NCI-H1105 treated with DMSO at 0.1 percent for 48 hours (cell line): ENCODE measurements at regions not wholly inside any gene's neighbourhood (a gene's known extent, or its start where the extent isn't known, plus 50 kb on each side); places are given as distances from the start of the nearest gene placed in this dataset.
"Not testable (repeated sequence)": the region's sequence is repeated elsewhere in the genome, so short reads cannot be mapped to it uniquely, and the experiment has no call there.

Experiments used
- DNase-seq: peaks from one replicate; lab custom pipeline; 2025; lab: John Stamatoyannopoulos, UW

DNA sequence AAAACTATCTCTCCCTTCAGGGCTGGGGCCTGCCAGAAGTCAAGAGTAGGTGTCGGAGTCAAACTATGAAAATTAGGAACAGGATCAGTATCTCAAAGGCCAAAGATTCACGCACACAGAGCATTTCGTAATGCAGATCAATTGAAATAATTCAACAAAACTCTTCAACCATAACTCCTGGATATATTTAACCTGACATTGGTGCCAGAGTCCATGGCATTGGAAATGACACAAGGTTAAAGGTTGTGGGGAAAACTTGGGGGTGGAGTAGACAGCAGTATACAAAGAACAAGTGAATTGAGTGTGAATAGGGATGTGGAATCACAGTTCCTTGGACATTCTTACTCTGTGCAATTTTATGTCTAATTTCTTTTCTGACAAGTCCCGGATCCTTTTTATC is 788.0 kb upstream of the GYPC start:
- no peak for DNase-seq

- no peak for DNase-seq
These were observed 785.7 kb upstream of the GYPC start for GRCh38 chr2:125870264-125870663.

- no peak for DNase-seq
These were observed 785.2 kb upstream of the GYPC start for GRCh38 chr2:125870746-125871145.

- no peak for DNase-seq
These were observed 781.4 kb upstream of the GYPC start for GRCh38 chr2:125874564-125874963.

DNA sequence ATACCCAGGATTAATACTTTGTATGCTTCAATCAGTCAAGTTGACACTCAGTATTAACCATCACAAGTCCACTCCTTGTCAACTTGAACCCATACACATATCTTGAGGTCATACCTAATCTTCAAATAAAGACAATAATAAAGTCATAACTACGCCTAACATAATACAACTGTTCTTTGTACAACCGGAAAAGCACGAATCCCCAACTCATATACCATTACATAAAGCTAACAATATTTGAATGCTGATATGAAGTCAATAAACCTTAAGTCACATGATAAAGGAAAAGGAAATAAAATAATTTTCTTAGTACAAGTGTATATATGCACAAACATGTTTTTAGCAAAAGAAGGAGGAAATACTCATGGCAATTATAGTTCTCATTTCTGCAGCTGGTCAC is 770.6 kb upstream of the GYPC start:
- no peak for DNase-seq

DNA sequence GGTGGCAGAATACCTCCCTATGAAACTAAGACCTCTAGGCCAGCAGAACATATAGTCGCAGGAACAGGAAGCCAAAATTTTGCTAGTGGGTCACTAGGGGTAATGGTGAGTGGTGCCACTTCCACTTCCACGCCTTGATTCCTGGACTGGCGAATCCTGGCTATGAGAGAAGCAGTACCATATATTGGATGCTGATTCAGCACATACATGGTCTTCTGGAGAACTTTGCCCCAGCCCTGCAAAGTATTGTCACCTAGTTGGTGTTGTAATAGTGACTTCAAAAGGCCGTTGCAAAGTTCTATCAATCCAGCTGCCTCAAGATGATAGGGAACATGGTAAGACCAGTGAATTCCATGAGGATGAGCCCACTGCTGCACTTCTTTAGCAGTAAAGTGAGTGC is 769.8 kb upstream of the GYPC start:
- no peak for DNase-seq

- no peak for DNase-seq
These were observed 754.7 kb upstream of the GYPC start for GRCh38 chr2:125901278-125901677.

DNA sequence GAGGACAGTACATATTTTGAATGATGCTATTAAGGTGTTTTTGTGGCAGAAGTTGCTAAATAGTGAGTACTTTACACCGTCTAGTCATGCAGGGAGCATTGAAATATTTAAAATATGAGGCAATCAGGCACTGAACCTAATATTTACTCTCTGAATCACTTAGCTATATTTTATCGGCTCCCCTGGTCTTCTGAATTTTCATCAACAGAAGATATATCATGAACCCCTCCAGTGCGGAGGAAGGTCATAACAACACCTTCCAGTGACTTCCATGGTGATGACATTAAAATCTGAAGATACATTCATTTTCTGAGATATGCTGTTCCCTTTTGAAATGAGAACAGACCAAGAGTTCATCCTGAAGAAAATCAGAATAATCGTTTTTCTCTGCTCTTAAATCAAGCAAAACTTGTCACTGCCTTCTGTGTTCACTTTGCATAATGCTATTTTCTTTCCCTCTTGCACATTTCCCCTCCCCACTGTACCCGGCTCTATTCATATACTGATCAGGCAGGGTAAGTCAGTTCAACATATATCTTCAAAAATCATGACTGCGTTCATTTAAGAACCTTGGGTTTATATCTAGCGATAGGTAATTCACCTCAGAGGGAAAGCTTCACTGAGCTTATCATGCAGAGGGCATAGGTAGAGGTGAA is 729.9 kb upstream of the GYPC start:
- no peak for DNase-seq

- DNase-seq: no peak
These were observed 720.4 kb upstream of the GYPC start for GRCh38 chr2:125935559-125935958.

DNA sequence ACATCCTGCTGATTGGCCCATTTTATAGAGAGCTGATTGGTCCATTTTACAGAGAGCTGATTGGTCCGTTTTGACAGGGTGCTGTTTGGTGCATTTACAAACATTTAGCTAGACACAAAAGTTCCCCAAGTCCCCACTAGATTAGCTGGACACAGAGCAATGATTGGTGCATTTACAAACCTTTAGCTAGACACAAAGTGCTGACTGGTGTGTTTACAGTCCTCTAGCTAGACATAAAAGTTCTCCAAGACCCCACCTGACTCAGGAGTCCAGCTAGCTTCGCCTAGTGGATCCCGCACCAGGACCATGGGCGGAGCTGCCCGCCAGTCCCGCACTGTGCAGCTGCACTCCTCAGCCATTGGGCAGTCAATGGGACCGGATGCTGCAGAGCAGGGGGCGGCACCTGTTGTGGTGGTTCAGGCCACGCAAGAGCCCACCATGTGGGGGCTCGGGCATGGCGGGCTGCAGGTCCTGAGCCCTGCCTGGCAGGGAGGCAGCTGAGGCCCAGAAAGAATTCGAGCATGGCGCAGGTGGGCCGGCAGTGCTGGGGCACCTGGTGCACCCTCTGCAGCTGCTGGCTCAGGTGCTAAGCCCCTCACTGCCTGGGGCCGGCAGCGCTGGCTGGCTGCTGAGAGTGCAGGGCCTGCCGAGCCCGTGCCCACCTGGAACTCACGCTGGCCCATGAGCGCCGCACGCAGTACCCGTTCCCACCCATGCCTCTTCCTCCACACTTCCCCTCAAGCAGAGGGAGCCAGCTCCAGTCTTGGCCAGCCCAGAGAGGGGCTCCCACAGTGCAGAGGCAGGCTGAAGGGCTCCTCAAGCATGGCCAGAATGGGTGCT is 713.2 kb upstream of the GYPC start:
- no peak for DNase-seq

GRCh38 chr2:125959047-125959446 is 696.9 kb upstream of the GYPC start:
- no peak for DNase-seq

DNA sequence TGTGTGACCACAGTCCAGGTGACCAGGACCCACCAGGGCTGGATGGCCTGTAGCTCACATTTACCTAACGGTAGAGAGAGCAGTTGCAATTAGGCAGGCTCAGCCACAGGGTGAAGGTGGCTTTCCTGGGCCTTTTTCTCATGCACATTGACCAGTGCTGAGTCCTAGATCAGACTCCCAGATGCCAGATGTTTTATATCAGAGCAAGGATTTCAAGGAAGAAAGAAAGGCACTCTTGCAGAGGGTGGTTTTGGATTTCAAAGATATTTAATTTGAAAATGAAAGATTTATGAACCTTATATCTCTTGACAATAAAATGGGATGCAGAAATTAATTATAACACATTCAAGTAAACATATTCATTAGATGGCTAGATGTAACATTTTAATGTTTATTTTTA is 694.2 kb upstream of the GYPC start:
- no peak for DNase-seq

GRCh38 chr2:125979886-125980285 is 676.1 kb upstream of the GYPC start:
- no peak for DNase-seq

- no peak for DNase-seq
These were observed 672.6 kb upstream of the GYPC start for GRCh38 chr2:125983364-125983763.

DNA sequence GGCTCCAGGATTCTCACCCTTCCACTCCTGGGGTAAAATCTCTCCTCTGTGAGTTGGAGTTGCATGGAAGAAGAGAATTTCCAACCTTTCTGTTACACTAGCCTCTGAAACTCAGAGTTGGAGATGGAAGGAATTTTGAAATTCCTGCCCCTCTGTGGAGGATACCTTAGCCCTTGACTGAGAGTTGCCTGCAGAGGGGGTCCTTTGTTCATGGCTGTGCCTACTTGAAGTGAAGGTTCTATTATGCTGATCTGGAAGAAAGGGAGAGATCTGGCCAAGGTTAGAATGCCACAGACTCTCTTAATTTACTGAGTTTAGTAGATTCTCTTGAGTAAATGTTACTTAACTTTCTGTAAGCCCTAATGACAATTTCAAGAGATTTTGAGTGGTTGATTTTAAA is 626.6 kb upstream of the GYPC start:
- DNase-seq: no peak

GRCh38 chr2:126038861-126039260 is 617.1 kb upstream of the GYPC start:
- DNase-seq: no peak

DNA sequence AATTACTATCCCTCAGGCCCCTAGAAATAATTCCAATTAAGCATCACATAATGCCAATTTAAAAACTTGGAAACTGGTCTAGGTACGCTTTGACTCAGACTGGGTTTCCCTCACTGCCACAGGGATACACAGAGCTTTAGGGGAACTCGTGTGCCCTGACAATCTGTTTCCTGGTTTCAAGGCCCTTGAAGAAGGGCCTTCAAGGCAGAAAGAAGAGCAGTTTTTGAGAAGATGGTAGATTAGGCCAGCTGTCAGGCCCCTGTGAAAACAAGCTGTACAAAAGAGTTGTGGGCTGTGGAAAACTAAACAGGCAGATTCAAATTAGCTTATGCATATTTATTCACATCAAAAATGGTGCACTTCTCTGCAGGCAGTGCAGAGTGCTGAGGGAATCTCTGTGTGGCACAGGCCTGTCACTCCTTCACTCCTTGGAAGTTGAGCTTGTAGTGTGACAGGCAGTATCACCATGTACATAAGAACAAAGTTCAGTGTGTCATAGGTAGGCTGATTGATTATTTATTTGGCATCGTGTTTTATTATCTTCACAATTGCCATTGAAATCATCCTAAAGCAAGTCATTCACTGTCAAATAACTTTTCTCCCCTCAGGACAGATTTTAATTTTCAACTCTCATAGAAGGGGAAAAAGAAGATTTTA is 614.4 kb upstream of the GYPC start:
- DNase-seq: no peak

GRCh38 chr2:126042089-126042488 is 613.9 kb upstream of the GYPC start:
- DNase-seq: no peak

DNA sequence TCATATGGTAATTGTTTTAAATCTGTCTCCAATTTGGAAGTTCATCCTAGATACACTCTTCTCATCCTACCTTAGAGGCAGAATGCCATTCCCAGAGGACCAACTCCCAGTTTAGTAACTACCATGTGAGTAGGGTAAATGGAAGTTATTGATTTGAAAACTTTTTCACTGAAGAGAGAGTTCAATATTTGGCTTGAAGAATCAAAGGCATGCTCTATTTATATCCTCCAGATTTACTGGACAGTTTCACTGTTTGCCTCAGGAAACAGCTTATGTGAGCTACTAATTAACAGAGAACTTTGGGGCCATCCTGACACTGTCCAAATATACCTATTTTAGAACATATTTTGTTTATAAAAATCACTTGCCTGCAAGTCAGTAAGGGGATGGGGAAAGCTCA is 607.2 kb upstream of the GYPC start:
- no peak for DNase-seq

- no peak for DNase-seq
These were observed 606.5 kb upstream of the GYPC start for GRCh38 chr2:126049461-126049860.

DNA sequence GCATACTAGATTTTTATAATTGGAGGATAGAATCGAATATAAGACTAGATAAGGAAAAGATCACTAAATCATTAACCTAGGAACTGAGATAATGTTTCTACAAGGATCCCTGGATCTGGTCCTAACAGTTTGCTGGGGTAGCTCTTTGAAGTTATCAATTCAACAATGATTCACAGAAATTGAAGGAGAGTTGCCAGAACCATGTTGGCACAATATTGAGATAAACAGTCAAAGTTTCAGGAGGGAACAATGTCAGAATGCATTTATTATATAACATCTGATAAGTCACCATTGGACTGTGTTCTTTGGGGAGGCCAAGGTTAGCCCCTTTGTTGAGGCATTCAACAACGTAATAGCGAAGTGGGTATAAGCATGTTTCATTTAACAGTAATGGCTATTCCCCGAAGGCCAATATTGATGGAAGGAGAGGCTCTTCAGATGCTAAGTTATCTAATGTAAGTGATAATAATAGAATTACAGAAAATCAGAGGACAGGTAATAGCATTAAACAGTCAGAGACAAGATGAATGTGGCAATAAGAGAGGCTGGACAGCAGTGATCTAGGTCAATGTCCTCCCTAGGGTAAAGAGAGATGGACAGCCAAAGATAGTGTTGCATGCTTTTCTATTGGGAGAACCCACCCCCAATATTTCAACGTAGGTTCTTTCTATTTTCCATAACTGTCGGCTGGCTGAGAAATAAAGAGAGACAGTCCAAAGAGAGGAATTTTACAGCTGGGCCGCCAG is 604.8 kb upstream of the GYPC start:
- no peak for DNase-seq

DNA sequence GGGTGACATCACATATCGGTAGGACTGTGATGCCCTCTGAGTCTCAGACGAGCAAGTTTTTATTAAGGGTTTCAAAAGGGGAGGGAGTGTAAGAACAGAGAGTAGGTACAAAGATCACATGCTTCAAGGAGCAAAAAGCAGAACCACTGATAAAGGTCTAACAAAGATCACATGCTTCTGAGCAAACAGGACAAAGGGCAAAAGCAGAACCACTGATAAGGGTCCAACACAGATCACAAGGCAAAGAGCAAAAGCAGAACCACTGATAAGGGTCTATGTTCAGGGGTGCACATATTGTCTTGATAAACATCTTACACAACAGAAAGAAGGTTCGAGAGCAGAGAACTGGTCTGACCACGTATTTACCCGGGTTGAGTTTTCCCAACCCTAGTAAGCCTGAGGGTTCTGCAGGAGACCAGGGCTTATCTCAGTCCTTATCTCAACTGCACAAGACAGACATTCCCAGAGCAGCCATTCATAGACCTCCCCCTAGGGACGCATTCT is 604.2 kb upstream of the GYPC start:
- not testable (repeated sequence) for DNase-seq
